ENCODE measurements at regions not wholly inside any gene's neighbourhood (a gene's known extent, or its start where the extent isn't known, plus 50 kb on each side); places are given as distances from the start of the nearest gene placed in this dataset.

GRCh38 chr10:131764929-131765328, 135.9 kb upstream of the PPP2R2D start:
- TF ChIP-seq POLR2AphosphoS5 (IDR thresholded peaks at IDR 0.05) (no peak), POLR2A (IDR thresholded peaks at IDR 0.05) (no peak)
- TF ChIP-seq, protein P1, sequence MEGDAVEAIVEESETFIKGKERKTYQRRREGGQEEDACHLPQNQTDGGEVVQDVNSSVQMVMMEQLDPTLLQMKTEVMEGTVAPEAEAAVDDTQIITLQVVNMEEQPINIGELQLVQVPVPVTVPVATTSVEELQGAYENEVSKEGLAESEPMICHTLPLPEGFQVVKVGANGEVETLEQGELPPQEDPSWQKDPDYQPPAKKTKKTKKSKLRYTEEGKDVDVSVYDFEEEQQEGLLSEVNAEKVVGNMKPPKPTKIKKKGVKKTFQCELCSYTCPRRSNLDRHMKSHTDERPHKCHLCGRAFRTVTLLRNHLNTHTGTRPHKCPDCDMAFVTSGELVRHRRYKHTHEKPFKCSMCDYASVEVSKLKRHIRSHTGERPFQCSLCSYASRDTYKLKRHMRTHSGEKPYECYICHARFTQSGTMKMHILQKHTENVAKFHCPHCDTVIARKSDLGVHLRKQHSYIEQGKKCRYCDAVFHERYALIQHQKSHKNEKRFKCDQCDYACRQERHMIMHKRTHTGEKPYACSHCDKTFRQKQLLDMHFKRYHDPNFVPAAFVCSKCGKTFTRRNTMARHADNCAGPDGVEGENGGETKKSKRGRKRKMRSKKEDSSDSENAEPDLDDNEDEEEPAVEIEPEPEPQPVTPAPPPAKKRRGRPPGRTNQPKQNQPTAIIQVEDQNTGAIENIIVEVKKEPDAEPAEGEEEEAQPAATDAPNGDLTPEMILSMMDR (IDR thresholded peaks at IDR 0.05): no peak
